HL-60 (cell line): ENCODE measurements at regions not wholly inside any gene's neighbourhood (a gene's known extent, or its start where the extent isn't known, plus 50 kb on each side); places are given as distances from the start of the nearest gene placed in this dataset.

Experiments
- CTCF ChIP-seq: IDR thresholded peaks from one replicate; pipeline ENCODE4 v1.5.1; 2011; ENCODE audit warnings: low read length, control low read depth, inconsistent platforms; ENCODE audit not compliant: insufficient read depth
- GABPA ChIP-seq: IDR thresholded peaks from 2 replicates; pipeline ENCODE4 v1.6.1; 2012; ENCODE audit warnings: low read depth
- POLR2AphosphoS5 ChIP-seq: IDR thresholded peaks from 2 replicates; pipeline ENCODE4 v1.6.1; 2012; ENCODE audit warnings: low read depth
- SPI1 ChIP-seq: IDR thresholded peaks from 2 replicates; pipeline ENCODE4 v1.6.1; 2012; ENCODE audit warnings: low read depth, mild to moderate bottlenecking, borderline replicate concordance
- TF ChIP-seq, protein P1 (sequence below): IDR thresholded peaks from 2 replicates; pipeline ENCODE4 v1.6.1; 2012; ENCODE audit warnings: low read depth; ENCODE audit not compliant: insufficient replicate concordance

DNA sequence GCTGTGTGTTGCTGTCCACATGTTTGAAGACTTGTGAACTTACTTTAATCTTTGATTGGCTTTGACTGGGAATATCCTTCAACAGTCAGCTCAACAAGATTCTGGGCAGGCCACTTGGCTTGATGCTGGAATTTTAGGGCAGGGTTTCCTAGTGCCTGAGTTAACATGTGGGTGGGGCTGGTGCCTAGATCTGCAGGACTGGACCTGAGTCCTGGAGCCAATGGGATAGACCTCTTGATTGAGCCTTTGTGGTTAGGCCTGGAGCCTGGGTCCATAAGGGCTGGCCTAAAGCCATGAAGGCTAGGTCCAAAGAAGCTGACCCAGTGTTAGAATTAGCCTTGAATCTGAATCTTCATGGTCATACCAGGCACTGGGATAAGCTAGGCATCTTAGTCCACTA lies 757.1 kb upstream of the ADGRL3 start:
- TF ChIP-seq CTCF (no peak), POLR2AphosphoS5 (no peak), GABPA (no peak), SPI1 (no peak)
- TF ChIP-seq, protein P1, sequence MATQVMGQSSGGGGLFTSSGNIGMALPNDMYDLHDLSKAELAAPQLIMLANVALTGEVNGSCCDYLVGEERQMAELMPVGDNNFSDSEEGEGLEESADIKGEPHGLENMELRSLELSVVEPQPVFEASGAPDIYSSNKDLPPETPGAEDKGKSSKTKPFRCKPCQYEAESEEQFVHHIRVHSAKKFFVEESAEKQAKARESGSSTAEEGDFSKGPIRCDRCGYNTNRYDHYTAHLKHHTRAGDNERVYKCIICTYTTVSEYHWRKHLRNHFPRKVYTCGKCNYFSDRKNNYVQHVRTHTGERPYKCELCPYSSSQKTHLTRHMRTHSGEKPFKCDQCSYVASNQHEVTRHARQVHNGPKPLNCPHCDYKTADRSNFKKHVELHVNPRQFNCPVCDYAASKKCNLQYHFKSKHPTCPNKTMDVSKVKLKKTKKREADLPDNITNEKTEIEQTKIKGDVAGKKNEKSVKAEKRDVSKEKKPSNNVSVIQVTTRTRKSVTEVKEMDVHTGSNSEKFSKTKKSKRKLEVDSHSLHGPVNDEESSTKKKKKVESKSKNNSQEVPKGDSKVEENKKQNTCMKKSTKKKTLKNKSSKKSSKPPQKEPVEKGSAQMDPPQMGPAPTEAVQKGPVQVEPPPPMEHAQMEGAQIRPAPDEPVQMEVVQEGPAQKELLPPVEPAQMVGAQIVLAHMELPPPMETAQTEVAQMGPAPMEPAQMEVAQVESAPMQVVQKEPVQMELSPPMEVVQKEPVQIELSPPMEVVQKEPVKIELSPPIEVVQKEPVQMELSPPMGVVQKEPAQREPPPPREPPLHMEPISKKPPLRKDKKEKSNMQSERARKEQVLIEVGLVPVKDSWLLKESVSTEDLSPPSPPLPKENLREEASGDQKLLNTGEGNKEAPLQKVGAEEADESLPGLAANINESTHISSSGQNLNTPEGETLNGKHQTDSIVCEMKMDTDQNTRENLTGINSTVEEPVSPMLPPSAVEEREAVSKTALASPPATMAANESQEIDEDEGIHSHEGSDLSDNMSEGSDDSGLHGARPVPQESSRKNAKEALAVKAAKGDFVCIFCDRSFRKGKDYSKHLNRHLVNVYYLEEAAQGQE: no peak
